MM.1S (cell line): ENCODE measurements at regions not wholly inside any gene's neighbourhood (a gene's known extent, or its start where the extent isn't known, plus 50 kb on each side); places are given as distances from the start of the nearest gene placed in this dataset.

Experiments
- DNase-seq: peaks from one replicate; pipeline ENCODE4 v3.0.0-alpha.2; 2015
- H2AFZ ChIP-seq: fragments of 300-600 bp; sonication (generic); 2 replicates; pipeline ENCODE4 v1.6.0; 2016; ENCODE audit warnings: antibody characterized with exemption, low read length
- H3F3A ChIP-seq: fragments of 300-600 bp; sonication (generic); 2 replicates; pipeline ENCODE4 v1.6.1; 2016; ENCODE audit warnings: mild to moderate bottlenecking, antibody characterized with exemption, low read length, moderate library complexity, mixed read lengths; ENCODE audit not compliant: insufficient read depth
- H3K27ac ChIP-seq: fragments of 300-600 bp; sonication (generic); 2 replicates; pipeline ENCODE4 v1.5.1; 2016; ENCODE audit warnings: mild to moderate bottlenecking, low read length
- H3K27me3 ChIP-seq: fragments of 300-600 bp; sonication (generic); replicated peaks from 2 replicates; pipeline ENCODE4 v1.6.0; 2016; ENCODE audit warnings: low read length; ENCODE audit not compliant: insufficient read depth
- H3K36me3 ChIP-seq: fragments of 300-600 bp; sonication (generic); replicated peaks from 2 replicates; pipeline ENCODE4 v1.6.1; 2016; ENCODE audit warnings: mild to moderate bottlenecking, low read length, mixed read lengths; ENCODE audit not compliant: insufficient read depth
- H3K4me1 ChIP-seq: fragments of 300-600 bp; sonication (generic); 2 replicates; pipeline ENCODE4 v1.6.1; 2016; ENCODE audit warnings: low read length, mixed read lengths
- H3K4me2 ChIP-seq: fragments of 300-600 bp; sonication (generic); 2 replicates; pipeline ENCODE4 v1.6.0; 2016; ENCODE audit warnings: low read depth, low read length
- H3K4me3 ChIP-seq: fragments of 300-600 bp; sonication (generic); 2 replicates; pipeline ENCODE4 v1.5.1; 2016; ENCODE audit warnings: low read length, mixed read lengths
- H3K79me2 ChIP-seq: fragments of 300-600 bp; sonication (generic); 2 replicates; pipeline ENCODE4 v1.6.1; 2016; ENCODE audit warnings: mixed run types, low read length, mixed read lengths
- H3K9ac ChIP-seq: fragments of 300-600 bp; sonication (generic); 2 replicates; pipeline ENCODE4 v1.6.1; 2016; ENCODE audit warnings: low read length, mixed read lengths
- H3K9me2 ChIP-seq: fragments of 300-600 bp; sonication (generic); replicated peaks from 2 replicates; pipeline ENCODE4 v1.6.1; 2016; ENCODE audit warnings: mild to moderate bottlenecking, low read length, mixed read lengths; ENCODE audit not compliant: insufficient read depth
- H3K9me3 ChIP-seq: fragments of 300-600 bp; sonication (generic); replicated peaks from 2 replicates; pipeline ENCODE4 v1.6.1; 2016; ENCODE audit warnings: mild to moderate bottlenecking, low read length, mixed read lengths; ENCODE audit not compliant: insufficient read depth
- H4K20me1 ChIP-seq: fragments of 300-600 bp; sonication (generic); 2 replicates; pipeline ENCODE4 v1.6.1; 2016; ENCODE audit warnings: mild to moderate bottlenecking, low read length, moderate library complexity, mixed read lengths; ENCODE audit not compliant: insufficient read depth
- CTCF ChIP-seq: fragments of 300-600 bp; sonication (generic); IDR thresholded peaks from 2 replicates; pipeline ENCODE4 v1.5.1; 2016; ENCODE audit warnings: antibody characterized with exemption, low read length, mixed read lengths
- EZH2 ChIP-seq: fragments of 300-600 bp; sonication (generic); optimal IDR thresholded peaks from 2 replicates; pipeline ENCODE3; 2017; ENCODE audit warnings: low read depth, mild to moderate bottlenecking, antibody characterized with exemption, low read length, mixed read lengths
- EZH2phosphoT487 ChIP-seq: fragments of 300-600 bp; sonication (generic); IDR thresholded peaks from 2 replicates; pipeline ENCODE4 v1.6.1; 2018; ENCODE audit warnings: antibody characterized with exemption, low read length

- Histone ChIP-seq H3K27me3 (no peaks in the 10 kb centered on the region), H3K9me3 (no peaks in the 10 kb centered on the region), H3K36me3 (no peaks in the 10 kb centered on the region), H2AFZ (no peak overlapping the region), H3K9me2 (no peaks in the 10 kb centered on the region), H3K9ac (no peak overlapping the region), H3K79me2 (no peaks in the 10 kb centered on the region), H4K20me1 (no peaks in the 10 kb centered on the region), H3K4me3 (no peak overlapping the region), H3K4me2 (no peak overlapping the region), H3K4me1 (no peaks in the 10 kb centered on the region), H3F3A (0 out of 2 replicates have a peak, but pooled peaks cover 3% of the 10 kb centered on the region), H3K27ac (no peak overlapping the region)
- TF ChIP-seq EZH2phosphoT487: no peak
- no peak for TF ChIP-seq CTCF
- TF ChIP-seq EZH2: no peak
- DNase-seq: no peak
These were observed 315.2 kb upstream of the MAF start for GRCh38 chr16:79915761-79916160.

GRCh38 chr16:79914961-79915720, 314.6 kb upstream of the MAF start:
- no peak overlapping the region for H3K4me3 ChIP-seq
- no peaks in the 10 kb centered on the region for H3K4me1 ChIP-seq
- no peak overlapping the region for H3K9ac ChIP-seq
- no peak overlapping the region for H2AFZ ChIP-seq
- no peak overlapping the region for H3K27ac ChIP-seq
- no peaks in the 10 kb centered on the region for H3K9me2 ChIP-seq
- H3K27me3 ChIP-seq: no peaks in the 10 kb centered on the region
- no peaks in the 10 kb centered on the region for H3K79me2 ChIP-seq
- H3K36me3 ChIP-seq: no peaks in the 10 kb centered on the region
- H4K20me1 ChIP-seq: no peaks in the 10 kb centered on the region
- no peak for DNase-seq
- H3F3A ChIP-seq: 0 out of 2 replicates have a peak, but pooled peaks cover 3% of the 10 kb centered on the region
- H3K4me2 ChIP-seq: no peak overlapping the region
- no peaks in the 10 kb centered on the region for H3K9me3 ChIP-seq
- TF ChIP-seq CTCF (no peak), EZH2 (no peak), EZH2phosphoT487 (no peak)

GRCh38 chr16:79912592-79913310, 312.2 kb upstream of the MAF start:
- Histone ChIP-seq H3K27me3 (no peaks in the 10 kb centered on the region), H3K4me3 (no peak overlapping the region), H3K9ac (no peak overlapping the region), H3K4me2 (no peak overlapping the region), H3K9me3 (no peaks in the 10 kb centered on the region), H4K20me1 (no peaks in the 10 kb centered on the region), H3F3A (no peaks in the 10 kb centered on the region), H3K79me2 (no peaks in the 10 kb centered on the region), H2AFZ (no peak overlapping the region), H3K4me1 (no peaks in the 10 kb centered on the region), H3K27ac (no peak overlapping the region), H3K36me3 (no peaks in the 10 kb centered on the region), H3K9me2 (no peaks in the 10 kb centered on the region)
- no peak for DNase-seq
- TF ChIP-seq EZH2phosphoT487 (no peak), CTCF (no peak), EZH2 (no peak)
